Activated CD4-positive, alpha-beta T cell treated with anti-CD3 and anti-CD28 coated beads, Interleukin-2, Interleukin-4, amounts not matched to agents 100 ng/mL and 50 ng/mL, durations not matched to agents 16 hours and 8 hours (primary cell): ENCODE measurements at regions not wholly inside any gene's neighbourhood (a gene's known extent, or its start where the extent isn't known, plus 50 kb on each side); places are given as distances from the start of the nearest gene placed in this dataset.

ENCODE experiments used
- DNase-seq: peaks from one replicate; pipeline ENCODE4 v3.0.0-alpha.2; 2020; ENCODE audit warnings: low spot score

- peak; percentile 62 for DNase-seq
Measured at GRCh38 chr16:66315210-66315825, 51.2 kb upstream of the CDH5 start.

GRCh38 chr16:66311306-66311705 is 55.2 kb upstream of the CDH5 start:
- no peak for DNase-seq

GRCh38 chr16:66309215-66309807 is 57.2 kb upstream of the CDH5 start:
- DNase-seq = no peak

GRCh38 chr16:66308096-66308495 is 58.4 kb upstream of the CDH5 start:
- no peak for DNase-seq

- no peak for DNase-seq
Measured at GRCh38 chr16:66306366-66307150, 59.9 kb upstream of the CDH5 start.

- no peak for DNase-seq
Measured at GRCh38 chr16:66304961-66305360, 61.5 kb upstream of the CDH5 start.

- DNase-seq = no peak
Measured at GRCh38 chr16:66304151-66304550, 62.3 kb upstream of the CDH5 start.

- no peak for DNase-seq
Measured at GRCh38 chr16:66300501-66300900, 66.0 kb upstream of the CDH5 start.

- no peak for DNase-seq
Measured at GRCh38 chr16:66300037-66300436, 66.5 kb upstream of the CDH5 start.

GRCh38 chr16:66299349-66299748 is 67.1 kb upstream of the CDH5 start:
- DNase-seq = no peak

- no peak for DNase-seq
Measured at GRCh38 chr16:66298571-66299120, 67.8 kb upstream of the CDH5 start.

GRCh38 chr16:66298006-66298405 is 68.5 kb upstream of the CDH5 start:
- no peak for DNase-seq

- no peak for DNase-seq
Measured at GRCh38 chr16:66296591-66296990, 69.9 kb upstream of the CDH5 start.

GRCh38 chr16:66295761-66296546 is 70.5 kb upstream of the CDH5 start:
- DNase-seq = no peak

- no peak for DNase-seq
Measured at GRCh38 chr16:66295213-66295612, 71.3 kb upstream of the CDH5 start.

GRCh38 chr16:66294507-66294906 is 72.0 kb upstream of the CDH5 start:
- DNase-seq = no peak

GRCh38 chr16:66293932-66294331 is 72.6 kb upstream of the CDH5 start:
- no peak for DNase-seq

GRCh38 chr16:66293207-66293735 is 73.2 kb upstream of the CDH5 start:
- no peak for DNase-seq

GRCh38 chr16:66292241-66292935 is 74.1 kb upstream of the CDH5 start:
- no peak for DNase-seq

- no peak for DNase-seq
Measured at GRCh38 chr16:66291833-66292232, 74.7 kb upstream of the CDH5 start.

- no peak for DNase-seq
Measured at GRCh38 chr16:66290431-66290830, 76.1 kb upstream of the CDH5 start.
